GM23338 (cell line): ENCODE measurements at regions not wholly inside any gene's neighbourhood (a gene's known extent, or its start where the extent isn't known, plus 50 kb on each side); places are given as distances from the start of the nearest gene placed in this dataset.

Experiments used
- ATAC-seq: fragments of 200-7000 bp; cut with Tn5 transposase; 3 replicates; pipeline ENCODE4 v1.9.1; 2020
- DNase-seq: peaks from one replicate; pipeline ENCODE4 v3.0.0-alpha.2; 2015; ENCODE audit warnings: low spot score
- H2AFZ ChIP-seq: fragments of 200-600 bp; sonication (generic); 2 replicates; pipeline ENCODE4 v1.8.0; 2016; ENCODE audit warnings: antibody characterized with exemption, mild to moderate bottlenecking, moderate library complexity
- H3F3A ChIP-seq: fragments of 200-600 bp; sonication (generic); replicated peaks from 2 replicates; pipeline ENCODE4 v1.8.0; 2017; ENCODE audit warnings: antibody characterized with exemption, mixed run types, low read depth
- H3K27ac ChIP-seq: fragments of 200-600 bp; sonication (generic); 2 replicates; pipeline ENCODE4 v1.6.1; 2016; ENCODE audit warnings: low read depth
- H3K27me3 ChIP-seq: fragments of 200-600 bp; sonication (generic); 2 replicates; pipeline ENCODE4 v1.8.0; 2016; ENCODE audit warnings: mild to moderate bottlenecking, mixed run types, moderate library complexity; ENCODE audit not compliant: insufficient read depth
- H3K36me3 ChIP-seq: fragments of 200-600 bp; sonication (generic); 2 replicates; pipeline ENCODE4 v1.8.0; 2016; ENCODE audit warnings: mild to moderate bottlenecking; ENCODE audit not compliant: insufficient read depth
- H3K4me1 ChIP-seq: fragments of 200-600 bp; sonication (generic); 2 replicates; pipeline ENCODE4 v1.8.0; 2016; ENCODE audit warnings: mild to moderate bottlenecking, moderate library complexity; ENCODE audit not compliant: insufficient read depth
- H3K4me2 ChIP-seq: fragments of 200-600 bp; sonication (generic); 2 replicates; pipeline ENCODE4 v1.7.1; 2017; ENCODE audit warnings: mixed run types
- H3K4me3 ChIP-seq: fragments of 200-600 bp; sonication (generic); 2 replicates; pipeline ENCODE4 v1.6.1; 2016; ENCODE audit warnings: mixed run types
- H3K79me2 ChIP-seq: fragments of 200-600 bp; sonication (generic); replicated peaks from 2 replicates; pipeline ENCODE4 v1.8.0; 2017; ENCODE audit warnings: mild to moderate bottlenecking; ENCODE audit not compliant: insufficient read depth
- H3K9me2 ChIP-seq: fragments of 200-600 bp; sonication (generic); 2 replicates; pipeline ENCODE4 v1.8.0; 2017; ENCODE audit not compliant: insufficient read depth
- H4K20me1 ChIP-seq: fragments of 200-600 bp; sonication (generic); replicated peaks from 2 replicates; pipeline ENCODE4 v1.8.0; 2017; ENCODE audit warnings: mild to moderate bottlenecking; ENCODE audit not compliant: insufficient read depth
- H3K27ac Mint-ChIP-seq: 2 replicates; pipeline ENCODE4 v1.8.0; 2020; ENCODE audit warnings: inconsistent platforms, mild to moderate bottlenecking, moderate library complexity, mixed read lengths
- H3K27me3 Mint-ChIP-seq: 3 replicates; pipeline ENCODE4 v1.8.0; 2022; ENCODE audit warnings: low read depth, mild to moderate bottlenecking, moderate library complexity, mixed read lengths, inconsistent platforms; ENCODE audit not compliant: insufficient read depth, poor library complexity
- H3K36me3 Mint-ChIP-seq: 3 replicates; pipeline ENCODE4 v1.8.0; 2021; ENCODE audit warnings: low read depth, mild to moderate bottlenecking, inconsistent platforms, moderate library complexity, mixed read lengths
- H3K4me1 Mint-ChIP-seq: 3 replicates; pipeline ENCODE4 v1.8.0; 2020; ENCODE audit warnings: mild to moderate bottlenecking, inconsistent platforms, mixed read lengths
- H3K4me3 Mint-ChIP-seq: 3 replicates; pipeline ENCODE4 v1.8.0; 2021; ENCODE audit warnings: moderate library complexity, mild to moderate bottlenecking, inconsistent platforms, mixed read lengths
- H3K9me3 Mint-ChIP-seq: 3 replicates; pipeline ENCODE4 v1.8.0; 2020; ENCODE audit warnings: moderate library complexity, mild to moderate bottlenecking, inconsistent platforms, mixed read lengths
- CREB1 ChIP-seq: fragments of 250-450 bp; sonication (Bioruptor Pico); IDR thresholded peaks from 2 replicates; pipeline ENCODE4 v1.5.0; 2020; ENCODE audit warnings: low read depth, mild to moderate bottlenecking, moderate library complexity
- CTCF ChIP-seq, 2 experiments: fragments of 200-600 bp in 1 of 2; sonication (generic) in 1 of 2; conservative IDR thresholded peaks; 2 replicates each; pipeline versions ENCODE4 v1.5.1 to v1.6.1; 2016 to 2017; ENCODE audit warnings: antibody characterized with exemption in 2 of 2, low read depth in 2 of 2, mild to moderate bottlenecking in 2 of 2, moderate library complexity in 1 of 2
- ETS1 ChIP-seq: IDR thresholded peaks from 2 replicates; pipeline ENCODE4 v1.6.1; 2016; ENCODE audit warnings: antibody characterized with exemption
- EZH2phosphoT487 ChIP-seq: fragments of 200-600 bp; sonication (generic); IDR thresholded peaks from one replicate; pipeline ENCODE4 v1.8.1; 2018; ENCODE audit warnings: antibody characterized with exemption; ENCODE audit not compliant: unreplicated experiment
- JUNB ChIP-seq: IDR thresholded peaks from one replicate; pipeline ENCODE4 v1.6.1; 2016; ENCODE audit warnings: antibody characterized with exemption; ENCODE audit not compliant: unreplicated experiment
- NANOG ChIP-seq: IDR thresholded peaks from 2 replicates; pipeline ENCODE4 v1.6.1; 2016; ENCODE audit warnings: antibody characterized with exemption, borderline replicate concordance
- REST ChIP-seq: IDR thresholded peaks from one replicate; pipeline ENCODE4 v1.6.1; 2018; ENCODE audit warnings: antibody characterized with exemption; ENCODE audit not compliant: unreplicated experiment
- STAT1 ChIP-seq: IDR thresholded peaks from one replicate; pipeline ENCODE4 v1.6.1; 2016; ENCODE audit warnings: antibody characterized with exemption; ENCODE audit not compliant: unreplicated experiment
- ZNF114 ChIP-seq: fragments of 250-450 bp; sonication (Bioruptor Pico); IDR thresholded peaks from 2 replicates; pipeline ENCODE4 v1.5.0; 2020; ENCODE audit warnings: mild to moderate bottlenecking, moderate library complexity

- H3K9me2 ChIP-seq: no peaks in the 10 kb centered on the region
- no peak overlapping the region for H2AFZ ChIP-seq
- no peaks in the 10 kb centered on the region for H3K27me3 ChIP-seq
- Mint-ChIP-seq H3K27me3 (peaks cover 4% of the 10 kb centered on the region), H3K36me3 (no peaks in the 10 kb centered on the region), H3K27ac (no peak overlapping the region), H3K4me1 (peaks cover 3% of the 10 kb centered on the region; the same call in 2 of the 3 replicates), H3K9me3 (peaks cover 6% of the 10 kb centered on the region; the same call in 2 of the 3 replicates), H3K4me3 (no peak overlapping the region)
- no peak overlapping the region for H3K4me2 ChIP-seq
- TF ChIP-seq NANOG (no peak), ETS1 (no peak), REST (no peak), JUNB (no peak), ZNF114 (CRISPR knock-in tag) (no peak), EZH2phosphoT487 (no peak), STAT1 (no peak), CREB1 (no peak)
- H3K4me1 ChIP-seq: no peaks in the 10 kb centered on the region
- no peak overlapping the region for H3K27ac ChIP-seq
- no peaks in the 10 kb centered on the region for H3K79me2 ChIP-seq
- no peaks in the 10 kb centered on the region for H4K20me1 ChIP-seq
- no peaks in the 10 kb centered on the region for H3F3A ChIP-seq
- ATAC-seq: no peak
- DNase-seq: no peak
- H3K4me3 ChIP-seq: no peak overlapping the region
- H3K36me3 ChIP-seq: no peaks in the 10 kb centered on the region
These were observed 1157.0 kb upstream of the INTU start for GRCh38 chr4:126475730-126476129.

- Histone ChIP-seq H3K36me3 (no peaks in the 10 kb centered on the region), H3K4me3 (no peak overlapping the region), H3K27ac (no peak overlapping the region), H3K27me3 (no peaks in the 10 kb centered on the region), H2AFZ (peak overlapping the region; percentile 88), H3F3A (no peaks in the 10 kb centered on the region), H3K79me2 (no peaks in the 10 kb centered on the region), H3K9me2 (no peaks in the 10 kb centered on the region), H3K4me1 (no peaks in the 10 kb centered on the region), H4K20me1 (no peaks in the 10 kb centered on the region), H3K4me2 (no peak overlapping the region)
- DNase-seq (peak; percentile 59), ATAC-seq (peak; percentile 50; the same call in 2 of the 3 replicates)
- no peak for TF ChIP-seq ETS1
- TF ChIP-seq CTCF (conservative IDR thresholded peaks at IDR 0.05; ENCODE audit: low read depth in 2 of 2): peak; percentile 59 to 69
- Mint-ChIP-seq H3K9me3 (peaks cover 6% of the 10 kb centered on the region; the same call in 2 of the 3 replicates), H3K27ac (no peak overlapping the region), H3K36me3 (no peaks in the 10 kb centered on the region), H3K27me3 (peaks cover 4% of the 10 kb centered on the region), H3K4me3 (no peak overlapping the region), H3K4me1 (no peaks in the 10 kb centered on the region)
These were observed 1153.0 kb upstream of the INTU start for GRCh38 chr4:126479709-126480108.
